Urinary bladder (tissue), 3 donors: ENCODE measurements at regions not wholly inside any gene's neighbourhood (a gene's known extent, or its start where the extent isn't known, plus 50 kb on each side); places are given as distances from the start of the nearest gene placed in this dataset.
A peak's percentile ranks its signal among the peaks of the same experiment; 100 is the strongest.

ENCODE experiments used
- DNase-seq: peaks from one replicate; pipeline ENCODE4 v3.0.0-alpha.2; 2015; ENCODE audit errors: extremely low spot score
- H3K27ac ChIP-seq: one replicate; pipeline ENCODE4 v1.5.1; 2013; ENCODE audit warnings: low read depth, mild to moderate bottlenecking, moderate library complexity
- H3K36me3 ChIP-seq: one replicate; pipeline ENCODE4 v1.6.1; 2013; ENCODE audit warnings: mild to moderate bottlenecking, moderate library complexity; ENCODE audit not compliant: insufficient read depth
- H3K4me1 ChIP-seq: one replicate; pipeline ENCODE4 v1.6.1; 2013; ENCODE audit warnings: mild to moderate bottlenecking, moderate library complexity; ENCODE audit not compliant: insufficient read depth
- H3K4me3 ChIP-seq: one replicate; pipeline ENCODE4 v1.5.1; 2013; ENCODE audit warnings: low read depth, low read length
- WGBS: extraction: QIAGEN DNeasy Blood & Tissue Kit; methylation state at CpG from one replicate; pipeline ENCODE4 v1.1.7; 2013; 5-methylcytosine and 5-hydroxymethylcytosine counted together
- donor health status: healthy with polysubstance abuse.
- donor health status: healthy.

GRCh38 chr5:155455791-155456514 is 442.4 kb downstream of the KIF4B start:
- no peaks in the 10 kb centered on the region for H3K4me1 ChIP-seq
- H3K36me3 ChIP-seq: no peaks in the 10 kb centered on the region
- no peak overlapping the region for H3K27ac ChIP-seq
- DNase-seq: no peak
- WGBS: 75% methylated on average over 4 of the region's 4 CpGs
- H3K4me3 ChIP-seq: no peak overlapping the region

GRCh38 chr5:155459889-155460500 is 446.4 kb downstream of the KIF4B start:
- no peaks in the 10 kb centered on the region for H3K36me3 ChIP-seq
- no peak overlapping the region for H3K27ac ChIP-seq
- no peak for DNase-seq
- no peak overlapping the region for H3K4me3 ChIP-seq
- 87% methylated on average over 1 of the region's 1 CpG for WGBS
- H3K4me1 ChIP-seq: no peaks in the 10 kb centered on the region

DNA sequence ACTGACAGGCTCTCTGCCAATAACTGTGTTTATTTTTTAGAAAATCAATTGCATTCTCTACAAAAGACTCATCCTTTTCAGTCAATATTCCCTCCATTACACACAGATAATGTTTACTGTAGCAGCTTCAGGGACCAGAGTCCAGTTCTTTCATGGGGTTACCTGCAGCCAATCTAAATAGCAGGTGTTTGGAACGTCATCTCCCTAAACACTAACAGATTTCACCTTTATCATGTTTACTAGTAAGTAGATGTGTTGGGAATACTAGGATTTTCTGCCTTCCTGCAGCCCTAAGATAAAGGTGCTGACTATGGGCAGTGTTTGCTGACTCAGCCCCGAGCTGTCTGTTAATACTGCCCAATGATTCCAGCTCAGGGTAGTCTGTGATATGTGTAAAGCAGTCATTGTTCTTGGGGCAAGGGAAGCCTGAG is 447.0 kb downstream of the KIF4B start:
- no peak overlapping the region for H3K4me3 ChIP-seq
- no peak for DNase-seq
- H3K27ac ChIP-seq: no peak overlapping the region
- H3K36me3 ChIP-seq: no peaks in the 10 kb centered on the region
- no peaks in the 10 kb centered on the region for H3K4me1 ChIP-seq
- WGBS: 52% methylated on average over 2 of the region's 2 CpGs

GRCh38 chr5:155461304-155461703 is 447.7 kb downstream of the KIF4B start:
- no peak for DNase-seq
- no peaks in the 10 kb centered on the region for H3K4me1 ChIP-seq
- 70% methylated on average over 4 of the region's 4 CpGs for WGBS
- H3K4me3 ChIP-seq: no peak overlapping the region
- no peaks in the 10 kb centered on the region for H3K36me3 ChIP-seq
- H3K27ac ChIP-seq: no peak overlapping the region

- 52% methylated on average over 5 of the region's 5 CpGs for WGBS
- Histone ChIP-seq H3K36me3 (no peaks in the 10 kb centered on the region), H3K4me3 (no peak overlapping the region), H3K4me1 (no peaks in the 10 kb centered on the region), H3K27ac (no peak overlapping the region)
- DNase-seq: no peak
Measured at GRCh38 chr5:155466851-155467250, 453.3 kb downstream of the KIF4B start.

DNA sequence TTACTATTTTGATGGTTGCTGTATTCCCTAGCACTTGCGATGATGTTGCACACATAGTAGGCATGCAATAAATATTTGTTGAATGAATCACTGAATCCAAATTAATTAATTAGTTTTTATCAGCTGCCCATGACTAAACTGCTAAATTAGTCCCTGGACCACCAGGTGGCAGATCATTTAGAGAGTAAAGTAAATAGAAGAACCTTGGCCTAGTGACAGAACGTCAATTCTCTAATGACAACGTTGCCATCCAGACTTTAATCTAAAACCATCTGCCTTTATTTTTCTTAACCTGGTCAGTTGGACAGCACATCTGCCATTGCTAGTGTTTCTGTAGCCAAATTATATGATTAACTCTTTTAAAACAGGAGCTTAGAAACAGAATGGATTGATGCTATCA is 457.5 kb downstream of the KIF4B start:
- Histone ChIP-seq H3K36me3 (no peaks in the 10 kb centered on the region), H3K4me3 (no peak overlapping the region), H3K4me1 (no peaks in the 10 kb centered on the region), H3K27ac (no peak overlapping the region)
- 86% methylated on average over 3 of the region's 3 CpGs for WGBS
- no peak for DNase-seq

- Histone ChIP-seq H3K4me3 (no peak overlapping the region), H3K27ac (no peak overlapping the region), H3K4me1 (no peaks in the 10 kb centered on the region), H3K36me3 (no peaks in the 10 kb centered on the region)
- DNase-seq: no peak
- 67% methylated on average over 2 of the region's 2 CpGs for WGBS
Measured at GRCh38 chr5:155472780-155473179, 459.2 kb downstream of the KIF4B start.

GRCh38 chr5:155475318-155475717 is 461.8 kb downstream of the KIF4B start:
- no peak overlapping the region for H3K4me3 ChIP-seq
- H3K36me3 ChIP-seq: no peaks in the 10 kb centered on the region
- no peak for DNase-seq
- WGBS: 56% methylated on average over 2 of the region's 2 CpGs
- no peak overlapping the region for H3K27ac ChIP-seq
- H3K4me1 ChIP-seq: no peaks in the 10 kb centered on the region

- 83% methylated on average over 2 of the region's 2 CpGs for WGBS
- no peaks in the 10 kb centered on the region for H3K36me3 ChIP-seq
- H3K27ac ChIP-seq: no peak overlapping the region
- no peak for DNase-seq
- no peaks in the 10 kb centered on the region for H3K4me1 ChIP-seq
- no peak overlapping the region for H3K4me3 ChIP-seq
Measured at GRCh38 chr5:155480731-155481131, 467.2 kb downstream of the KIF4B start.

DNA sequence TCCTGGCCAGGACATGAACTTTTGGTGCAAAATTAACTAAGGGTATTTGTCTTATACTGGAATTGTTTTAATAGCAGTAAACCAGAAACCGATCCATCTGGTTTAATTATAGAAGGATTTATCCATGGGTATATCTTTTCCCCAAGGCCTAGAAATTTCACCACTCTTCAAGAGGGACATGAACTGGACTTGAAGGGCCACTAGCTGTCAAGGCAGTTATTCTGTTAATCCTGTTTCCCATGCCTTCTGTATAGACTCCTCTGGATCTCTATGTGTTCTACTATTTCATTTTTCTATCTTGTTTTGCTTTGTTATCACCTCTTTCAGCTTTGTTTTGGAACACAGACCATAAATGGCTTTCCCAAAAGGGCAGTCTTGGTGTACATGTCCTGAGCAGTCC is 467.6 kb downstream of the KIF4B start:
- Histone ChIP-seq H3K36me3 (no peaks in the 10 kb centered on the region), H3K4me3 (no peak overlapping the region), H3K27ac (no peak overlapping the region), H3K4me1 (no peaks in the 10 kb centered on the region)
- WGBS: 85% methylated on average over 1 of the region's 1 CpG
- no peak for DNase-seq

DNA sequence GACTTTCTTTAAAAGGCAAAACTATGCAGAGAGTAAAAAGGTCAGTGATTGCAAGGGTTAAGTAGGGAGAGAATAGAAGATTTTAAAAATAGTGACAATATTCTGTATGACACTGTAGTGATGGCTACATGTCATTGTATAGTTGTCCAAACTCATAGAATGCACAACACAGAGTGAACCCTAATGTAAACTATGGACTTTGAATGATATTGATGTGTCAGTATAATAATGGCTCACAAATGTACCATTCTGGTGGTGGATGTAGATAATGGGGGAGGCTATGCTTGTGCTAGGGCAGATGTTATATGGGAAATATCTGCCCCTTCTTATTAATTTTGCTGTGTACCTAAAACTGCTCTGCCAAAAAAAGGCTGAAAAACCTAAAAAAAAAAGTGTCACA is 468.9 kb downstream of the KIF4B start:
- H3K36me3 ChIP-seq: no peaks in the 10 kb centered on the region
- no peak overlapping the region for H3K27ac ChIP-seq
- DNase-seq: no peak
- no peaks in the 10 kb centered on the region for H3K4me1 ChIP-seq
- H3K4me3 ChIP-seq: no peak overlapping the region

- DNase-seq: no peak
- no peak overlapping the region for H3K4me3 ChIP-seq
- H3K4me1 ChIP-seq: no peaks in the 10 kb centered on the region
- no peaks in the 10 kb centered on the region for H3K36me3 ChIP-seq
- H3K27ac ChIP-seq: no peak overlapping the region
- whole genome bisulfite sequencing: 25% methylated on average over 2 of the region's 2 CpGs
Measured at GRCh38 chr5:155485386-155485785, 471.8 kb downstream of the KIF4B start.

DNA sequence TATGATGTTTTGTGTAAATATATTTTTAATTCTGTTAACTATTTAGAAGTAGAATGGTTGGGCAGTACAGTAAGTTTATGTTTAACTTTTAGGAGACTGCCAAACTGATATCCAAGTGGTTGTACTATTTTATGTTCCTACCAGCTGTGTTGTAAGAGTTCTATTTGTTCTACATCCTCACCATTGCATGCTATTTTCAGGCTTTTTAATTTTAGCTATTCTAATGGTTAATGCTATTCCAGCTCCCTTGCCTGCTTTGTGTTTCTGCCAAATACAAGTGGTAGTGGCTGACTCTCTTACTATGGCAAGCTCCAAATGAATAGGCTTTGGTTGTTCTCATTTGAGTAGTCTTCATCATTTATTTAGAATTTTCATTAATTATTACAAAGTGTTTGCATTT is 476.4 kb downstream of the KIF4B start:
- H3K4me1 ChIP-seq: no peaks in the 10 kb centered on the region
- H3K4me3 ChIP-seq: no peak overlapping the region

GRCh38 chr5:155492191-155492590 is 478.6 kb downstream of the KIF4B start:
- 65% methylated on average over 2 of the region's 2 CpGs for WGBS
- H3K36me3 ChIP-seq: no peaks in the 10 kb centered on the region

More for the DNA sequence above, 476.4 kb downstream of the KIF4B start:
- DNase-seq: no peak
- Histone ChIP-seq H3K36me3 (no peaks in the 10 kb centered on the region), H3K27ac (peak overlapping the region; percentile 10)

More at GRCh38 chr5:155492191-155492590, 478.6 kb downstream of the KIF4B start:
- DNase-seq: no peak
- no peak overlapping the region for H3K27ac ChIP-seq
- no peaks in the 10 kb centered on the region for H3K4me1 ChIP-seq
- H3K4me3 ChIP-seq: no peak overlapping the region
